ENCODE measurements at regions not wholly inside any gene's neighbourhood (a gene's known extent, or its start where the extent isn't known, plus 50 kb on each side); places are given as distances from the start of the nearest gene placed in this dataset.

GRCh38 chr20:39264506-39265172 lies 302.5 kb downstream of the DHX35 start:
- DNase-seq (ENCODE audit: low read depth), result peak; percentile 59

DNA sequence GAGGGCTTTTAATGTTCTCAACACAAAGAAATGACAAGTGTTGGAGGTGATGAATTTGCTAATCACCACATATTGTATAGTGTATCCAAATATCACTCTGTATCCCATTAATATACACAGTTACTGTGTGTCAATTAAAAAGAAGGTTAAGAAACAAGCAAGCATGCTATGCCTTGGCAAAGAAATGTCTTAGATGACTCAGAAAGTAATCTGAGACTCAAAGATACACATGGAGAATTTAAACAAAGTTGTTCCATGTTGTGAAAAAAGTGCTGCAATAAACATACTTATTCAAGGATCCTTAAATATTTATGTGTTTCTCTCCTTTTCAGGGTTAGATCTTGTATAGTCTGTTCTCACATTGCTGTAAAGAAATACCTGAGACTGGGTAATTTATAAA lies 300.9 kb downstream of the DHX35 start:
- no peak for DNase-seq (ENCODE audit: low read depth)

GRCh38 chr20:39259808-39260207 lies 297.7 kb downstream of the DHX35 start:
- DNase-seq (ENCODE audit: low read depth), result no peak

DNA sequence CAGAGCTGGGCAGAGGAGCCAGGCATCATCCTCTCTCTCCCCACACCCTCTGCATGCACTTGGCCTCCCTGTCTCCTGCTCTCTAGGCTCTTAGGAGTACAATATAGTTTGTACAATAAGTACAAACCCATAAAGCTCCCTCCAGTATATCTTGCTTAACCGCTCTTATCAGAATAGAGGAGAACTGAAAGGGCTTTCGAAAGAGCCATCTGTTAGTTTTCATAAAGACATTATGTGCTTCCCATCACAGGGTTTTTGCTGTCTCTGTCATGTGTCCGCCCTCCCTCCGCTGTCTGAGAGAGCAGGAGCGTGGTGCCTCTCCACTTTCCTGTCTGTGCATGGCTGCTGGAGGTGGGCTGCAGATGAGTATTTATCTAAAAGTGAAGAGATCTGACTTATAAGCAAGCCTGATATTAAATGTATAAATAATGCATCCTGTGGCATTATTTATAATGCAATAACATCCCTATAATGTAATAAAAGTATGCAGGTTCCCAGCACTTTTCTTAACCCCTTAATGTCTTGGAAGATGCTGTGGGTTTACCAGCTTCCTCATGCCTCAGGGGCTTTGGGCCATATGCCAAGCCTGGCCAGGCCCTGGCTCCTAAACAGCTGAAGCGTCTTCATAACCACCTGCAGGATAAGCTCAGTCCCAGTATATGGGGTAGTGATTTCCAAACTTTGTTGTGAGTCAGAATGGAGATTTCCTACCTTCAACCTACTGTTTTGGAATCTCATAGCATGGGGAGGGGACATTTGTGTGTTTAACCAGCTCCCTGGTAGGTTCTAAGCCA lies 297.1 kb downstream of the DHX35 start:
- peak; percentile 1 for DNase-seq (ENCODE audit: low read depth)

- DNase-seq (ENCODE audit: low read depth), result no peak
These were observed 296.1 kb downstream of the DHX35 start for GRCh38 chr20:39258253-39258652.

DNA sequence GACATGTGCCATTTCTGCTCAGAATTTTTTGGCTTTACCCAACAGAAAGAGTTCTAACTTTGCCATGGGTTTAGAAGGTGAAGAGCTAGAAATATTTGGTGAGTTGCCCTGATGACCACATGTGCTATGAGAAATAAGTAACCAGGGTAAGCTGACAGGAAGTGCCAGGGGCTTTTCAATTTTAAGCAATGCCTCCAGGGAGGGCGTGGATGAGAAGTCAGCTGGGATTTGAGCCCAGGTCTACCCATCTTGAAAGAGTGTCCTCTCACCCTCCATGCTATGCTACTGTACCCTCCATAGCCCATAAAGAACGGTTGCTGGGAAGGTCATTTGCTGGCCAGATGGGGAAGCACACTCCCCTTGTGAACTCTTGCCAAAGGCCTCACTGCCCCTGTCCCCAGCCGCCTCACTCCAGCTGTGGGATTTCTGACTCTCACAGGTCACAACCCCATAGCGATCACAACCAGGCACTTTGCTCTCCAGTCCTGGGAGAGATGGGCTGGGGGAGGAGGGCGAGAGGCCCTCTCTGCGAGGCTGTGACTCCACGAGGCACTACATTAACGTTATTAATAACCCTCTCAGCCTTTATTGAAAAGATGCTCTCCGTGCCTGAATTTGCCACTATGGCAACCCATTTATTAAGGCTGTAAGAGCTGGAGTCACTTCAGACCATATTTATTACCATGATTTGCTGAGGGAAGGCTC lies 291.1 kb downstream of the DHX35 start:
- no peak for DNase-seq (ENCODE audit: low read depth)

DNA sequence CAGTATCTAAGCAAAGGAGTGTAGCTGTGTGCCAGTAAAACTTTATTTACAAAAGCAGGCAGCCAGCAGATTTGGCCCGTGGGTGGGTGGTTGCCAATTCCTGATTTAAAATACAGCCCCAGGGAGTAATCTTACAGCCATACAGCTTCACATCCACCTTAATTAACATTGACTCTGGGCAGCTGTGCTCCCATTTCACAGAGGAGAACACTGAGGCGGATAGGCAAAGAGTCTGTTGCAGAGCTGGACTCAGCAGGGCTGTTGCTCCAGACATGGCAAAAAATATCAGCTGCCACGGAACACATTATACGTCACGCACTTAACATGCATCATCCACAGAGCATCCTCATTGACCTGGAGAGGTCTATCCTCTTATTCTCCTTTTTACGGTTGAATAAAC lies 289.9 kb downstream of the DHX35 start:
- no peak for DNase-seq (ENCODE audit: low read depth)

- no peak for DNase-seq (ENCODE audit: low read depth)
These were observed 287.7 kb downstream of the DHX35 start for GRCh38 chr20:39249798-39250197.

DNA sequence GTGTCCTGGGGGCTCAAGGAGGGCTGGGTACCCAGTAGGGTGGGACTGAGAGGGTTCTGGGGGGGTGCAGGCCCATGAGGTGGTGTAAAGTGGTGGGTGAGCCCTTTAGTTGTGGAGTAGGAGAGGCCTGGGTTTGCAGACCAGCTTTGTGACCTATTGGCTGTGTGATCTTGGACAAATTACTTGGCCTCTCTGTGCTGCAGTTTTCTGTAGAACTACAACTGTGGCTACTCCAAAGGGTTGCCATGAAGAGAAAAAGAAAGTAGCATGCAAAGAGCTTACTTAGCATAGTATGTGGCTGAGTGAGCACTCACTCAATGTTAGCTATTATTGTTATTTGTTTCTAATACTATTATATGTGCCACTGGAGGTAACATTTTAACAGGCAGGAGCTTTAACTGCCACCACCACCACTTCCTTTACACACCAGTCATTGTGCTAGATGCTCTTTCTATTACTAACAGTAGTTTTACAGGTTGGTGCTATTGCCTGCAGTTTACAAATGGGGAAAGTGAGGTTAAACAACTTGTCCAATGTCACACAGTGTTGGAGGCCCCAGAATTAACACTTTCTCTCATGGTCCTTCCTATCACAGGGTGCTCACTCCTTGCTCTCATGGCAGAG lies 286.8 kb downstream of the DHX35 start:
- no peak for DNase-seq (ENCODE audit: low read depth)

DNA sequence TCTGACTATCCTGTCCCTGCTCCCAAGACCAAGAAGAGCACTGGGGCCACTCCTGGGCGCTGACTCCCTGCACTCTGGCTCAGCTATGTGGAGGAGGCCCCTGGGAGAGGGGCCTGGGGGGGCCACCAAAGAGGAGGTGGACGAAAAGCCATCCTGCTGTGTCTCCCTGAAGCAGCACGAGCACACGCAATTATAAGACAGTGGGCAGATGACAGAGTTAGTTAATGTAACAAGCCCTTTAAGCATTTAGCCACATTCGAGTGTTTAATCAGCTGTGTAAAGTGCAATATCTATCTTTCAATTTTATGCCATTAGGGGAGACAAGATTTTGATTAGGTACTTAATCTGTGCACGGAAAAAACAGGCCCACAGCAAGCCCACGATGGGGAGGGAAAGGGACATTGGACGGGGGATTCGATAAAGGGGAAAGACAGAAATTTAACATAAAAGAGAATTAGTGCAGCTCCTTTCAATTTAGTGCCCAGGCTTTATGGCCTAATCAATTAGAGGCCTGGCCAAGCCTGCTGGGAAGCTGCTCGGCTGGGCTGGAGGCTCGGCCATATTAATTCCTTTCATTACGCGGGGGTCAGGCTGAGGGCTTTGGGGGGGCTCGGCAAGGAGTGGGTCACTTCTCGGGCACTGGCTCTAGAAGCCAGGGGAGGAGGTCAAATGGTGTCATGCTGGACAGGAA lies 286.2 kb downstream of the DHX35 start:
- no peak for DNase-seq (ENCODE audit: low read depth)

DNA sequence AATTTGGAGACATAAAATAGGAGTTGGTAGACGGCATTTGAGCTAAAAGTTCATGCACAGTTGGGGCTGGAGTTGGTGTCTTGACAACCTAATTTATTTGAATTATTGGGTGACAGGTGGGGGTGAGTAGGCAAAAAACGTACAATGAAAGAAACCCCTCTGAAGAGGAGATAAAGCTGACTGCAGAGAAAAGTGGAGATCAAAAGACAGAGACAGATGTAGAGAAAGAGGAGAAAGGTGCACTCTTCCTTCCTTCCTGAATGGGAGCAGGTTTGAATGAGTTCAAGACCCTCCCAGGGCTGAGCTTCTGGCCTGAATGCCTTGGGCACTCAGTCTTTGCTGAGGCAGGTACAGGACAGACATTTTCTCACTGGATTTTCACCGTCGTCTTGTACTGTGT lies 284.3 kb downstream of the DHX35 start:
- DNase-seq (ENCODE audit: low read depth), result no peak

- no peak for DNase-seq (ENCODE audit: low read depth)
These were observed 283.7 kb downstream of the DHX35 start for GRCh38 chr20:39245685-39246311.

DNA sequence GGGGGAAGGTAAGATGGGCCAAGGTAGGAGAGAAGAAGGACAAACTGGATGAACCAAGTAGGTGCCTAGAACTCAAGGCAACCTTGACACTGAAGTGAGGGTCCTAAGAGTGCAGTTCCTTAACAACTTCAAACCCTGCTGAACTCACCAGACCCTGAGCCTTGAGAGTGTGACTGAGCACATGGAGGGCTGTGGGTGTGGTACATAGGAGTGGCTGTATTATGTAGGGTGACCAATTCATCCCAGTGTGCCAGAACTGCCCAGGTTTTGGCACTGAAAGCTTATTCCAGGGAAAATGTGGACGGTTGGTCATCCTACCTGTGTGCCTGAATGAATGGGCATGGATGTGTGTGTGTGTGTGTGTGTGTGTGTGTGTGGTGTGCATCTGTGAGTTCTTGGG lies 281.8 kb downstream of the DHX35 start:
- DNase-seq (ENCODE audit: low read depth), result no peak

GRCh38 chr20:39242614-39243013 lies 280.5 kb downstream of the DHX35 start:
- DNase-seq (ENCODE audit: low read depth), result no peak

DNA sequence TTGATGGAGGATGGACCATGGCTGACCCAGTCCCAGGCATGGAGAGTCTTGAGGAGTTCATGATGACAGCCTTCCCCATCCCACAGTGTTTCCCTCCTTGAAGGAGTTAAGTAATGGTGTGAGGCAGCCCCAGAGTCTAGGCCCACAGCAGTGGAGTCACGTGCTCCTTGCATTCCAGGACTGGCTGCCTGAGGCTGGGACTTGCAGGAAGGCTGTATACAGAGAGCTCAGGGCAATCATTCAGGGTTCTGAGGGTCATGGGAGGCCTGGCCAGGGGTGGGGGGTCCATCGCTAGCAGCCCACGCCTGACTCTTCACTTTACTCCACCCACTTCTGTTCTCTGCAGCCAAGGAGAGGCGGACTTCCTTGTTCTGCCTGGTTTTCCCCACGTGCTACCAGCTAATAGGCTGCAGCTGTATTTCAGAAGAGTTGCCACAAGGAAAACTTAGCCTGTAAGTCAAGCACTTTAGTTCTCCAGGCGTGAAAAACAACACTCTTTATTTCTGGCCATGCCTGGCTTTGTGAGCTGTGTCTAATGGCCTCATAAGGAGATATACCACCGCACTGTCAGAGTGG lies 272.5 kb downstream of the DHX35 start:
- no peak for DNase-seq (ENCODE audit: low read depth)

DNA sequence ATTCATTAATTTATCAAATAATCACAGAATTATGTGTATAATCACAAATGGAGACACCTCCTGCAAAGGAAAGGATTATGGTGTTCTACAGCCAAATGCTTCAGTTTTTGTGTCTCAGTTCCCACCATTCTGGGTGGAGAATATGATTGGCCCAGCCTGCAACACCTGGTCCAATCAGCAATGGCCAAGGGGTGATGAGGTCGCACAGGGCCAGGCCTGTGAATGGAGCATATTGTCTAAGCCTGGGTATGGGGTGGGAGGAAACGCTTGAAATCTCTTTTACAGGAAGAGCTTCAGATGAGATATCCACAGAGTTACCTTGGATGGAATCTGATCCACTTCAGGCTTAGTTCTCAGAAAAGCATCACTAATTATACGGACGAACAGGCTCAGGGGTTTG lies 271.6 kb downstream of the DHX35 start:
- DNase-seq (ENCODE audit: low read depth), result no peak

DNA sequence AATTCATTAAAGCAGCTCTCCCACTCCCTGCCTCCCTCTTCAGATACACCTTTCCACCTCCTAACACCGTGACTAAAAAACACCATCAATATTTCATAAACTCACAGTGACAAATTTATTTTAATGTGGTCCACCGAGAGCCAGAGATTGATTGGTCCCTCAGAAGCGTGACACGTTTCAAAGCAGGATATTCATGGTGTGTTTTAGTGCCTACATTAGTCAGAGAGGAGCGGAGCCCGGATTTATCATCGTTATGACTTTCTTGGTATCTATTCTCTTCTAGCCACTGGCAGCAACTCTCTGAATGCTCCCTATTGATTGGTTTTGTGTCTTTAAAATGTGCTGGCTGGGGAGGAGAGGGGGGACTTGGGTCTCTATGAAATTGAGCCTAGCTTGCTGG lies 265.3 kb downstream of the DHX35 start:
- DNase-seq (ENCODE audit: low read depth), result no peak

GRCh38 chr20:39225978-39226377 lies 263.8 kb downstream of the DHX35 start:
- DNase-seq (ENCODE audit: low read depth), result no peak

DNA sequence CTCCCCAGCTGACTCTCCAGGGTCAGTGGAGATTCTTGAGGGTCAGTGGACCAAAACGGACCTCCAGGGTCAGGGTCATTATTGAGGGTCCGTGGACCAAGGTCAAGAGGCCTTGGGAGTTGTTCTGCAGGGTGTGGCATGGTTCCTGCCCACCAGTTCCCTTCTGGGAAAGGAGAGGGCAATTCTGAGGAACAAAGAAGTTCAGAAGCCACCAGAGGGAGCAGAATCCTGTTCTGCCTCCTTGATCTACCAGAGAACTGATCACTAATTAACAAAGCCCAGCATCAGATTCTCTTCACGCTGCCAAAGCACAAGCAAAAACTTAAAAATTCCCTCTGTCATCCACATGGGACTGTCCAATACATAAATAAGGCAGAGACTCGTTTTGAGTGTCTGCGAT lies 263.4 kb downstream of the DHX35 start:
- DNase-seq (ENCODE audit: low read depth), result no peak

DNA sequence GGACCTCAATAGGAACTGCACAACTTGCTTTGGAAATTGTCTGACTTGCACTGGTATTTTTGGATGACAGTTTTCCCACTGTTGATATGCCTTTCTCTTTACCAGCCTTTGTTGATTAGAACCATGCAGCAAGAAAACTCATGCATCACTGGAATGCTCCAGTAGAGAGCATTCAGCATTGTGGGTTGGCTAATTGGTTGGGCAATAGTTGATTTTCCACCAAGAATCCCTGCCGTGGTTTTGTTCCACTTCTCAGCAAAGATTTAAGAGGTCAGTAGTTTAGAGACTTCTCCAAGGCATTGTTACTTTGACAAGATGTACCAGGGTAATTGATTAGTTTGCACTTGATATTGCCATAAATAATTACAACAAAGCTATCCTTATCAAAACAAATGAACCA lies 260.0 kb downstream of the DHX35 start:
- DNase-seq (ENCODE audit: low read depth), result no peak

DNA sequence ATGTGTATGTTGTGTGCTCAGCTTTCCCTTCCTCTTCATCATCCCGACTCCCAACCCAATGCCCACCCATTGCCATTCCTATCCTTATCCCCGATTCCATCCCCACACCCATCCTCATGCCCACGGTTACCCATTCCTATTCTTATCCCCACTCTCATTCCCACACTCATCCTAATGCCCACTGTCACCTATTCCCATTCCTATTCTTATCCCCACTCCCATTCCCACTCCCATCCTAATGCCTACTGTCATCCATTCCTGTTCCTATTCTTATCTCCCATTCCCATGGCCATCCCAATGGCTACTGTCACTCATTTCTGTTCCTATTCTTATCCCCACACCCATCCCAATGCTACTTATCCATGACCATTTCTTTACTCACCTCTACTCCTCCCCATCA lies 254.1 kb downstream of the DHX35 start:
- no peak for DNase-seq (ENCODE audit: low read depth)

All from amniotic epithelial cell (primary cell).